Rectal smooth muscle tissue (tissue), 1 donor: ENCODE measurements at regions not wholly inside any gene's neighbourhood (a gene's known extent, or its start where the extent isn't known, plus 50 kb on each side); places are given as distances from the start of the nearest gene placed in this dataset.
"Not testable (repeated sequence)": the region's sequence is repeated elsewhere in the genome, so short reads cannot be mapped to it uniquely, and the experiment has no call there.

Experiments
- H3K27ac ChIP-seq: one replicate; pipeline ENCODE4 v1.7.0; 2013; ENCODE audit warnings: low read depth, low read length, inconsistent platforms
- H3K27me3 ChIP-seq: one replicate; pipeline ENCODE4 v1.7.0; 2013; ENCODE audit warnings: low read length; ENCODE audit not compliant: control insufficient read depth, insufficient read depth
- H3K36me3 ChIP-seq: one replicate; pipeline ENCODE4 v1.7.0; 2013; ENCODE audit warnings: low read length; ENCODE audit not compliant: control insufficient read depth, insufficient read depth
- H3K4me1 ChIP-seq: one replicate; pipeline ENCODE4 v1.7.0; 2013; ENCODE audit warnings: low read length; ENCODE audit not compliant: control insufficient read depth, insufficient read depth
- H3K4me3 ChIP-seq: one replicate; pipeline ENCODE4 v1.7.0; 2013; ENCODE audit warnings: low read length
- H3K9ac ChIP-seq: one replicate; pipeline ENCODE4 v1.7.0; 2013; ENCODE audit warnings: low read length

DNA sequence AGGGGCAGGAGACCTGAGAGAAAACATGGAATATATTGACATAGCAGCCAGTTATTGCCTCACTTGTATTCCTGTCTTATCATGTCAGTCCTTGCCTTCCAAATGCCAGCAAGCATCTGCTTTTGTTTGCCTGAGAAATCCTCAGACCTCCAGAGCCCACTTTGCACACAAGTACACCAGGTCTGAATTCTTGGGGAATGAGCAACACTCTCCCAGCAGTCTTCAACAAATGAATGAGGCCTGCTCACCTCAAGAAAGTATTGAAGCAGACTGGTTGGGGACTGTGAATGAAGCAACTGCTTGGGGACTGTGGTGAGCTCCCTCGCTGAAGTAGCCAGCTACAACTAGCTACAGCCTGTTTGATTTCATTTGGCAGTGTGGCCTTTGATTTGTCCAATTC lies 172.8 kb upstream of the SPTLC3 start:
- Histone ChIP-seq H3K9ac (no peak overlapping the region), H3K4me1 (no peaks in the 10 kb centered on the region), H3K27ac (no peak overlapping the region), H3K36me3 (no peaks in the 10 kb centered on the region), H3K27me3 (no peaks in the 10 kb centered on the region), H3K4me3 (no peak overlapping the region)

- H3K36me3 ChIP-seq = no peaks in the 10 kb centered on the region
- no peak overlapping the region for H3K27ac ChIP-seq
- no peak overlapping the region for H3K9ac ChIP-seq
- no peaks in the 10 kb centered on the region for H3K4me1 ChIP-seq
- H3K4me3 ChIP-seq = no peak overlapping the region
- no peaks in the 10 kb centered on the region for H3K27me3 ChIP-seq
Measured at GRCh38 chr20:12837646-12838045, 171.1 kb upstream of the SPTLC3 start.

DNA sequence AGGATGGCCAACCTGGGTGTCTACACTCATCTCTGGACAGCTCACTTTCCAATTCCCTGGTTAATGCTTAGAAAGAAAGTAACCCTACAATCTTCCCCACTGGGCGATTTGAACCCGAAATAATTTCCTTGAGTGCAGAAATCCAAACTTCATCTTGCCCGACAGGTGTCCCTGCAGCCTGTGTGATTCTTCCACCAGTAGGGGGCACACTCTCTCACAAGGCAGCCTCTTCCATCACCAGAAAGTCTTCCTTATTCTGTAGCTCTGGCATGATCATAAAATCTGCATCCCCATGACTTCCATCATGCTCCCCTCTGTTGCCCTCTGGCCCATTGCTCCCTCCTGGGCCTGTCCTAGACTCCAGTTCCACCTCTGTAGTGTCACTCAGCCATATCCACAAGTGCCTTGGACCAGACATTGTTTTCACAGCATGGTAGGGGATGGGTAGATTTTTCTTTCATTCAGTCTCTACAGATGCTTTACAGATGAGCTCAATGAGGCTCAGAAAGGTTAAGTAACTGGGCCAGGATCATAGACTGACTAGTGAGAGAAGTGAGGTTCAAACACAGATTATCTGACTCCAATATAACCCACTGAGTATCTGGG lies 170.4 kb upstream of the SPTLC3 start:
- no peak overlapping the region for H3K9ac ChIP-seq
- no peak overlapping the region for H3K27ac ChIP-seq
- H3K4me3 ChIP-seq = no peak overlapping the region
- H3K36me3 ChIP-seq = no peaks in the 10 kb centered on the region
- H3K27me3 ChIP-seq = no peaks in the 10 kb centered on the region
- H3K4me1 ChIP-seq = no peaks in the 10 kb centered on the region

- Histone ChIP-seq H3K27me3 (no peaks in the 10 kb centered on the region), H3K4me3 (no peak overlapping the region), H3K9ac (no peak overlapping the region), H3K4me1 (no peaks in the 10 kb centered on the region), H3K27ac (no peak overlapping the region), H3K36me3 (no peaks in the 10 kb centered on the region)
Measured at GRCh38 chr20:12847872-12848271, 160.9 kb upstream of the SPTLC3 start.

- no peak overlapping the region for H3K27ac ChIP-seq
- H3K4me1 ChIP-seq = no peaks in the 10 kb centered on the region
- no peak overlapping the region for H3K9ac ChIP-seq
- H3K36me3 ChIP-seq = no peaks in the 10 kb centered on the region
- H3K27me3 ChIP-seq = no peaks in the 10 kb centered on the region
- H3K4me3 ChIP-seq = no peak overlapping the region
Measured at GRCh38 chr20:12849225-12849910, 159.4 kb upstream of the SPTLC3 start.

- H3K4me1 ChIP-seq, H3K27me3 ChIP-seq, H3K36me3 ChIP-seq, H3K27ac ChIP-seq, H3K9ac ChIP-seq, H3K4me3 ChIP-seq: not testable (repeated sequence)
Measured at GRCh38 chr20:12857643-12858042, 151.1 kb upstream of the SPTLC3 start.

DNA sequence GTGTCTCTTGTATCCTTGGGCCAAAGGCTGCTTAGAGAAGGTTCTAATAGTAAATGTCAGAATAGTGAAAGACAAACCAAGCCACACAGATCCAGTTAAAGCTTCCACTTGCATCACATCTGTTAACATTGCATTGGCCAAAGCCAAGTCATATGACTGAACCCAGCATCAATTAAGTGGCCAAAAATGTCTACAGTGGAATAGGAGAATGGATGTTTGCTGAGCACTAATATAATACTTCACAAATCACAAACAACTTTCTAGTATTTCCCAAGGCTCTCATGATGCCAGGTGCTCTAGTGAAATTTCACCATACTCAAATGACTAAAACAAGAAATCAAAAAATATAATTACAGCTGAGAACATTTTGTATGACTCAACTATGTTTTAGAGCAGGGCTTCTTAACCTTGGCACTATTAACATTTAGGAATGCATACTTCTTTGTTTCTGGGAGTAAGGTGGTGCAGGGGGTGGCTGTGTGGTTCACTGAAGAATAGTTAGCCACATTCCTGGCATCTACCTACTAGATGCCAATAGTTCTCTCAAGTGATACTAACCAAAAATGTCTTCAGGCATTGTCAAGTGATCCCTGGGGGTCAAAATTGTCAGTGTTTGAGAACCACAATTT lies 148.0 kb upstream of the SPTLC3 start:
- no peaks in the 10 kb centered on the region for H3K36me3 ChIP-seq
- H3K4me1 ChIP-seq = no peaks in the 10 kb centered on the region
- H3K27ac ChIP-seq = no peak overlapping the region
- no peak overlapping the region for H3K9ac ChIP-seq
- H3K27me3 ChIP-seq = no peaks in the 10 kb centered on the region
- no peak overlapping the region for H3K4me3 ChIP-seq

DNA sequence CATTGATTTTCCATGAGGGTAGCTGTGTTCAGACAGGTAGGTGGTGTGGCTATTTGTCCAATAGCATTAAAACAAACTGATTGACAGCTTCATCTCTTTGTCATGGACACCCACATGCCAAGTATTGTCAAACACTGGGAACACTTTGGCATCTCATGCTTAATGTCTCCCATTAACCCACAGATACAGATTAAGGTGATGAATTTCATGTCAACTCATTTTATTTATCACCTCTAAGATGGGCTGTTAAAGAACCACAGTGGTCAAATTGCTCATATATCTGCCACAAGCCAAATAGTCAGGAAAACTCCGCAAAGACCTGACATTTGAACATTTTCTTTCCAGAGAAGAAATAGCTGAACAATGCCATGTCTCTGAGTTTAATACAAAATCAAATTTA lies 139.1 kb upstream of the SPTLC3 start:
- H3K27ac ChIP-seq = no peak overlapping the region
- no peak overlapping the region for H3K4me3 ChIP-seq
- no peaks in the 10 kb centered on the region for H3K36me3 ChIP-seq
- no peaks in the 10 kb centered on the region for H3K27me3 ChIP-seq
- H3K4me1 ChIP-seq = no peaks in the 10 kb centered on the region
- no peak overlapping the region for H3K9ac ChIP-seq

DNA sequence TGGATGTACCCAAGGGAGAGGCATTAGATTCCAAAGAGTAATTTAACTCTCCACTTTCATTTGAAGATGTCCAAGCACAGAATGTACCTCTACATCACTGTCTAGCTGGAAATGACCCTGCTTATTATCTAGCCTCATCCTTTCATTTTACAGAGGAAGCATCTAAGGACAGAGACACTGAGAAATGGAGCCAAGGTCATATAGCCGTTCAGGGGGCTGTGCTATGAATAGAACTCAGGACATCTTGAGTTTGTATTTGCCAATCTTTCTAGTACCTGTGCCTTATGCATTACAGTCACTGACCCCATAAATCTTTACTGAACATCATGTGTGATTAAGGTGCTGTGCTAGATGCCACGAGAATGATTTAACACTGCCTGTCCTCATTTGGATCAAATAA lies 138.2 kb upstream of the SPTLC3 start:
- no peak overlapping the region for H3K9ac ChIP-seq
- H3K27me3 ChIP-seq = no peaks in the 10 kb centered on the region
- no peaks in the 10 kb centered on the region for H3K4me1 ChIP-seq
- H3K4me3 ChIP-seq = no peak overlapping the region
- no peak overlapping the region for H3K27ac ChIP-seq
- no peaks in the 10 kb centered on the region for H3K36me3 ChIP-seq

GRCh38 chr20:12874933-12875332 lies 133.8 kb upstream of the SPTLC3 start:
- Histone ChIP-seq H3K4me3 (no peak overlapping the region), H3K27me3 (no peaks in the 10 kb centered on the region), H3K36me3 (no peaks in the 10 kb centered on the region), H3K4me1 (no peaks in the 10 kb centered on the region), H3K27ac (no peak overlapping the region), H3K9ac (no peak overlapping the region)

DNA sequence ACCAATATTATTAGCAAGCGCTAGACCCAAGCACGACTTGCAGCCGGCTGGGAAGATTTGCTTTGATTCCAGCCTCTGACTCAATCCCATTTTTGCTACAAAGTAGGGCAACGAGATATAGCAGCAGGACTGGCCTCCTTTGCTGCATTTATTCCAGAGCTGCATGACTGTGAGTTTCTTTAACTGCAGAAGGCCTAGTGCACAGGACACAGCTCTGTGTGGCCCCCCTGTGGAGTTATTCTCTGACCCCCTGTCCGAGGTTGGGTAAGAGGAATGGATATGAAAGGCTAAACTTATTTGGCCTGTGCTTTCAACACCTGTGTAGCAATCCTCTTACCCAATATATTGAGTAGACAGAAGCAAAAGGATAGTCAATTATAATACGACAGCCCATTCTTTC lies 133.3 kb upstream of the SPTLC3 start:
- no peak overlapping the region for H3K27ac ChIP-seq
- no peak overlapping the region for H3K4me3 ChIP-seq
- H3K27me3 ChIP-seq = no peaks in the 10 kb centered on the region
- no peak overlapping the region for H3K9ac ChIP-seq
- no peaks in the 10 kb centered on the region for H3K36me3 ChIP-seq
- no peaks in the 10 kb centered on the region for H3K4me1 ChIP-seq

DNA sequence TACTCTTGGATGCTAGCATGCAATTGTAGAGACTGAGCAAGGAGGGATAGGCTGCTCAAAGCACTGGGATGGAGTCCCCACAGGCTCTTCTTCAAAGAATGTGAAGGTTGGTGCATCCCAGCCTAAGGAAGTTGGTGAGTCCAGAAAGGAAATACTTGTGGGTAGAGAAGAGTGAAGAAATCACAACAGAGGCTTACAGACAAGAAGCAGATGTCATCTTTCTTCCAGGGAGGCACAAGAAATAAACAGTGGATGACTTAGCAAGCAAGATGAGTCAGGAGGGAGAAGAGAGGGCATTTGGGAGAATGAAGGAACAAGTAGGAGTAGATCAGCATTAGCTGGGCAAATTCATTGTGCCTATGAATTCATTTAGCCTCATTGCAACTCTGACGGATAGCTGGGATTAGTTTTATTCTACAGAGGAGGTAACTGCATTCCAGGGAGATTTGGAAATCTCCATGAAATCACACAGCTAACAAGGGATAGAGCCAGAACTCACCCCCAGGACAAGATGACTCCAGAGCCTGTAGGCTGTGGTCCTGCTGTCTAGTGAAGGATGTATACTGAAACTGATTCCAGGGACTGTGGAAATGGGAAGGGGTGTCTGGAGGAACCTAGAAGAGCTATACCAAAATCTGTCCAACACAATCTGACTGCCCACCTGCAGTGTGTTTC lies 125.8 kb upstream of the SPTLC3 start:
- H3K4me3 ChIP-seq = no peak overlapping the region
- no peaks in the 10 kb centered on the region for H3K4me1 ChIP-seq
- H3K27me3 ChIP-seq = no peaks in the 10 kb centered on the region
- H3K27ac ChIP-seq = no peak overlapping the region
- H3K36me3 ChIP-seq = no peaks in the 10 kb centered on the region
- no peak overlapping the region for H3K9ac ChIP-seq
